IMR-90 (cell line): ENCODE measurements at regions not wholly inside any gene's neighbourhood (a gene's known extent, or its start where the extent isn't known, plus 50 kb on each side); places are given as distances from the start of the nearest gene placed in this dataset.

Experiments
- ATAC-seq: fragments of 200-7000 bp; cut with Tn5 transposase; 2 replicates; pipeline ENCODE4 v1.9.1; 2020; ENCODE audit warnings: low read depth, mild to moderate bottlenecking, moderate library complexity
- BruUV-seq: library from RNA; stranded (reverse); fragments of 400-500 nt; replicated peaks from 2 replicates; lab custom pipeline; 2021; lab: Mats Ljungman, UMichigan
- CTCF ChIA-PET: fragments of 300-600 bp; formaldehyde crosslinking; extraction: SDS; loops from one replicate; lab custom pipeline; 2021; ENCODE audit warnings: antibody characterized with exemption; lab: Yijun Ruan, JAX
- POLR2A ChIA-PET: fragments of 300-600 bp; sonication (Branson Sonifier 250); formaldehyde crosslinking; loops from one replicate; lab custom pipeline; 2022; ENCODE audit warnings: antibody characterized with exemption; ENCODE audit not compliant: unreplicated experiment; lab: Charles Lee
- DNase-seq: peaks from one replicate; pipeline ENCODE4 v3.0.0; 2013
- H2AFZ ChIP-seq: replicated peaks from 2 replicates; pipeline ENCODE3; 2013; ENCODE audit warnings: low read length, mild to moderate bottlenecking; ENCODE audit not compliant: poor library complexity
- H2AK5ac ChIP-seq: 2 replicates; pipeline ENCODE4 v1.6.1; 2013; ENCODE audit warnings: low read depth, low read length, inconsistent platforms
- H2AK9ac ChIP-seq: replicated peaks from 2 replicates; pipeline ENCODE3; 2013; ENCODE audit warnings: mild to moderate bottlenecking, low read depth, low read length, moderate library complexity; ENCODE audit not compliant: poor library complexity
- H2BK120ac ChIP-seq: 2 replicates; pipeline ENCODE4 v1.6.1; 2013; ENCODE audit warnings: low read depth, low read length, inconsistent platforms
- H2BK15ac ChIP-seq: 3 replicates; pipeline ENCODE4 v1.6.1; 2013; ENCODE audit warnings: low read depth, low read length, inconsistent platforms
- H2BK20ac ChIP-seq: 2 replicates; pipeline ENCODE4 v1.6.1; 2013; ENCODE audit warnings: low read depth, mild to moderate bottlenecking, inconsistent platforms, low read length, moderate library complexity
- H2BK5ac ChIP-seq: 2 replicates; pipeline ENCODE4 v1.6.1; 2013; ENCODE audit warnings: mild to moderate bottlenecking, low read depth, low read length, inconsistent platforms; ENCODE audit not compliant: poor library complexity, severe bottlenecking
- H3K14ac ChIP-seq: replicated peaks from 2 replicates; pipeline ENCODE4 v1.6.1; 2013; ENCODE audit warnings: low read depth, low read length, inconsistent platforms
- H3K18ac ChIP-seq: 2 replicates; pipeline ENCODE4 v1.6.1; 2013; ENCODE audit warnings: low read depth, low read length, control low read depth
- H3K23ac ChIP-seq: 2 replicates; pipeline ENCODE4 v1.6.1; 2013; ENCODE audit warnings: low read depth, low read length, inconsistent platforms
- H3K27ac ChIP-seq: 2 replicates; pipeline ENCODE4 v1.5.1; 2013; ENCODE audit warnings: mild to moderate bottlenecking, control low read depth, low read length; ENCODE audit not compliant: insufficient read depth
- H3K27me3 ChIP-seq: 2 replicates; pipeline ENCODE4 v1.6.1; 2013; ENCODE audit warnings: low read length; ENCODE audit not compliant: control insufficient read depth, insufficient read depth
- H3K36me3 ChIP-seq: 2 replicates; pipeline ENCODE4 v1.6.1; 2013; ENCODE audit warnings: low read length, mixed read lengths; ENCODE audit not compliant: control insufficient read depth, insufficient read depth
- H3K4ac ChIP-seq: 2 replicates; pipeline ENCODE4 v1.6.1; 2013; ENCODE audit warnings: low read depth, low read length, inconsistent platforms
- H3K4me1 ChIP-seq: 2 replicates; pipeline ENCODE4 v1.6.1; 2013; ENCODE audit warnings: low read length, mixed read lengths; ENCODE audit not compliant: control insufficient read depth, insufficient read depth
- H3K4me2 ChIP-seq: 2 replicates; pipeline ENCODE4 v1.6.1; 2013; ENCODE audit warnings: low read depth, mild to moderate bottlenecking, control low read depth, low read length, moderate library complexity
- H3K4me3 ChIP-seq: 2 replicates; pipeline ENCODE4 v1.5.1; 2013; ENCODE audit warnings: low read depth, mild to moderate bottlenecking, control low read depth, low read length, moderate library complexity; ENCODE audit not compliant: insufficient read depth
- H3K56ac ChIP-seq: 2 replicates; pipeline ENCODE4 v1.6.1; 2013; ENCODE audit warnings: low read length, inconsistent platforms; ENCODE audit not compliant: insufficient read depth; ENCODE audit errors: extremely low read depth
- H3K79me1 ChIP-seq, 2 experiments: 2 replicates each; pipeline ENCODE4 v1.6.1; 2013; ENCODE audit warnings: low read length in 2 of 2, inconsistent platforms in 1 of 2, low read depth in 1 of 2
- H3K9ac ChIP-seq: 2 replicates; pipeline ENCODE4 v1.6.1; 2013; ENCODE audit warnings: low read depth, low read length, control low read depth
- H3K9me1 ChIP-seq: 2 replicates; pipeline ENCODE4 v1.6.1; 2013; ENCODE audit warnings: low read length, inconsistent platforms; ENCODE audit not compliant: insufficient read depth
- H3K9me3 ChIP-seq: 2 replicates; pipeline ENCODE4 v1.6.1; 2013; ENCODE audit warnings: low read length; ENCODE audit not compliant: control insufficient read depth, insufficient read depth
- H4K20me1 ChIP-seq: 2 replicates; pipeline ENCODE4 v1.6.1; 2013; ENCODE audit warnings: low read length, inconsistent platforms; ENCODE audit not compliant: insufficient read depth
- H4K5ac ChIP-seq: 2 replicates; pipeline ENCODE4 v1.6.1; 2013; ENCODE audit warnings: mild to moderate bottlenecking, low read depth, low read length, control low read depth
- H4K8ac ChIP-seq, 2 experiments: 2 replicates each; pipeline ENCODE4 v1.6.1; 2013; ENCODE audit warnings: low read depth in 2 of 2, low read length in 2 of 2, control low read depth in 1 of 2, inconsistent platforms in 1 of 2
- H4K91ac ChIP-seq: 2 replicates; pipeline ENCODE4 v1.6.1; 2013; ENCODE audit warnings: low read depth, low read length, inconsistent platforms; ENCODE audit not compliant: insufficient read depth
- CEBPB ChIP-seq: IDR thresholded peaks from 2 replicates; pipeline ENCODE4 v1.6.1; 2012; ENCODE audit warnings: low read depth, low read length, improper control_type of control experiment
- CHD1 ChIP-seq: IDR thresholded peaks from 2 replicates; pipeline ENCODE4 v1.6.1; 2012; ENCODE audit warnings: low read depth, low read length, improper control_type of control experiment
- FOS ChIP-seq: fragments of 150-350 bp; IDR thresholded peaks from 2 replicates; pipeline ENCODE4 v1.6.1; 2016; ENCODE audit warnings: low read depth, low read length
- MAFK ChIP-seq: IDR thresholded peaks from 2 replicates; pipeline ENCODE4 v1.6.1; 2012; ENCODE audit warnings: low read depth, low read length, improper control_type of control experiment
- MXI1 ChIP-seq: IDR thresholded peaks from 2 replicates; pipeline ENCODE4 v1.6.1; 2012; ENCODE audit warnings: low read depth, mild to moderate bottlenecking, low read length, moderate library complexity, borderline replicate concordance
- NFE2L2 ChIP-seq: fragments of 150-350 bp; IDR thresholded peaks from 2 replicates; pipeline ENCODE4 v1.6.1; 2016; ENCODE audit warnings: low read depth, mild to moderate bottlenecking, low read length
- RCOR1 ChIP-seq: IDR thresholded peaks from 2 replicates; pipeline ENCODE4 v1.6.1; 2012; ENCODE audit warnings: mild to moderate bottlenecking, low read length, improper control_type of control experiment; ENCODE audit not compliant: insufficient replicate concordance
- RFX5 ChIP-seq: IDR thresholded peaks from 2 replicates; pipeline ENCODE4 v1.8.0; 2012; ENCODE audit warnings: low read depth, mild to moderate bottlenecking, low read length, moderate library complexity
- WGBS, 2 experiments: methylation state at CpG; one replicate each; pipeline versions ENCODE4 v1.1.5 to v1.1.7; 2013; ENCODE audit warnings: missing lambda C conversion rate in 2 of 2; ENCODE audit not compliant: insufficient read length in 1 of 2; ENCODE audit errors: extremely low coverage in 2 of 2; 5-methylcytosine and 5-hydroxymethylcytosine counted together
- dilution Hi-C: fragments of 300-500 bp; cut with HindIII; formaldehyde crosslinking; loops from one replicate; pipeline ENCODE4 v1.14.3; 2018; ENCODE audit warnings: low sequenced_read_pairs; ENCODE audit not compliant: unreplicated experiment
- in situ Hi-C: fragments of 300-500 bp; cut with MboI; formaldehyde crosslinking; loops from 3 replicates; pipeline ENCODE4 v1.14.3; 2019; ENCODE audit warnings: low sequenced_read_pairs, inconsistent platforms, mixed read lengths
- intact Hi-C: fragments of 100-400 bp; cut with micrococcal nuclease; formaldehyde crosslinking; loops from 2 replicates; pipeline ENCODE4 v1.10.0; 2022
- TF ChIP-seq, protein P1 (sequence below): fragments of 150-350 bp; IDR thresholded peaks from 2 replicates; pipeline ENCODE4 v1.6.1; 2017; ENCODE audit warnings: mild to moderate bottlenecking, antibody characterized with exemption, low read length, low read depth

DNA sequence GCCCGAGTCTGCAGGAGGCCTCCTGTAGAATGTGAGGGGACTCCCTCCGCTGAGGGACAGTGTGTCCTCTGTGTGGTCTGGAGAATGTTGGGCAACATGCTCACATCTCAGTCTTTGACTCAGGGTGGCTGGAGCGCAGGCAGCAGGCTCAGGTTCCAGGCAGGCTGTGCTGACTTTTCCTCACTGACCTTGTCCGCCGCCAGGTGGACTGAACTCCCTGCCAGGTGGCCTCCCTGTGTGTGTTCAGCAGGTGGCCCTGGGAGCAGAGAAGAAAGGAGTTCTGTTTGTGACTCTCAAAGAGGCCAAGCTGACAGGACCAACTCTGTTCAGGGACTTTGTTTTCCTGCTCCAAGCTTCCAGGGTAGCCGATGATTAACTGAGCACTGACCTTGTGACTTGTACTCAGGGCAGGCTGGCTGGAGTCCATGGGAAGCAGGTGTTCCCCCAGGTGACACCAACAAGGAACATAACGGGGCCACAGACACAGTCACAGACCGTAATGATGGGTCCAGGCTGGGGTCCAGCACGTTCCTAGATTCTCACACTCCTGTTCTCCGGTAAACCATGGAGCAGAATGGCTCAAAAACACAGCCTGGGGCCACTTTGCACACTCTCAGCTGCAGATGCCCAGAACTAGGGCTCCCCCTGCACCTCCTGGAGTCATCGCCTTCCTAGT lies 439.8 kb downstream of the RNF144A start:
- ChIA-PET POLR2A (no interaction called here), CTCF (no interaction called here)
- Histone ChIP-seq H2AK5ac (no peak overlapping the region), H3K9me1 (no peaks in the 10 kb centered on the region), H3K36me3 (no peaks in the 10 kb centered on the region), H3K56ac (no peak overlapping the region), H2AK9ac (no peak overlapping the region), H3K4me2 (no peak overlapping the region), H3K4ac (no peak overlapping the region), H3K18ac (no peak overlapping the region), H2AFZ (no peak overlapping the region), H4K8ac (no peak overlapping the region), H3K4me1 (no peaks in the 10 kb centered on the region), H4K20me1 (no peaks in the 10 kb centered on the region), H3K9ac (no peak overlapping the region), H3K27ac (no peak overlapping the region), H3K23ac (no peak overlapping the region), H3K4me3 (no peak overlapping the region), H3K79me1 (no peaks in the 10 kb centered on the region), H4K91ac (no peak overlapping the region), H2BK120ac (no peak overlapping the region), H3K9me3 (peaks cover 22% of the 10 kb centered on the region), H2BK5ac (no peak overlapping the region), H4K5ac (no peak overlapping the region), H2BK20ac (no peak overlapping the region), H3K14ac (no peak overlapping the region), H3K27me3 (no peaks in the 10 kb centered on the region), H2BK15ac (no peak overlapping the region)
- DNase-seq = no peak
- BruUV-seq = no TSS peak
- intact Hi-C loops = no loop called here
- in situ Hi-C loops = no loop called here
- TF ChIP-seq MAFK = no peak
- no peak for TF ChIP-seq RCOR1
- TF ChIP-seq, protein P1, sequence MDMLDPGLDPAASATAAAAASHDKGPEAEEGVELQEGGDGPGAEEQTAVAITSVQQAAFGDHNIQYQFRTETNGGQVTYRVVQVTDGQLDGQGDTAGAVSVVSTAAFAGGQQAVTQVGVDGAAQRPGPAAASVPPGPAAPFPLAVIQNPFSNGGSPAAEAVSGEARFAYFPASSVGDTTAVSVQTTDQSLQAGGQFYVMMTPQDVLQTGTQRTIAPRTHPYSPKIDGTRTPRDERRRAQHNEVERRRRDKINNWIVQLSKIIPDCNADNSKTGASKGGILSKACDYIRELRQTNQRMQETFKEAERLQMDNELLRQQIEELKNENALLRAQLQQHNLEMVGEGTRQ = no peak
- TF ChIP-seq FOS = no peak
- TF ChIP-seq RFX5 = no peak
- no peak for TF ChIP-seq CHD1
- TF ChIP-seq MXI1 = no peak
- no peak for TF ChIP-seq NFE2L2
- TF ChIP-seq CEBPB = no peak
- WGBS, 2 experiments = 66% methylated on average over 8 of the region's 11 CpGs; no CpG with 5 or more reads in 1 of the 2 experiments
- dilution Hi-C loops = no loop called here
- no peak for ATAC-seq
